HG03432 (cell line): ENCODE measurements at regions not wholly inside any gene's neighbourhood (a gene's known extent, or its start where the extent isn't known, plus 50 kb on each side); places are given as distances from the start of the nearest gene placed in this dataset.
"Not testable (repeated sequence)": the region's sequence is repeated elsewhere in the genome, so short reads cannot be mapped to it uniquely, and the experiment has no call there.

ENCODE experiments used
- ATAC-seq: cut with Tn5 transposase; IDR thresholded peaks from one replicate; pipeline ENCODE4 v1.9.1; 2021; ENCODE audit warnings: mild to moderate bottlenecking, moderate library complexity; ENCODE audit not compliant: unreplicated experiment

DNA sequence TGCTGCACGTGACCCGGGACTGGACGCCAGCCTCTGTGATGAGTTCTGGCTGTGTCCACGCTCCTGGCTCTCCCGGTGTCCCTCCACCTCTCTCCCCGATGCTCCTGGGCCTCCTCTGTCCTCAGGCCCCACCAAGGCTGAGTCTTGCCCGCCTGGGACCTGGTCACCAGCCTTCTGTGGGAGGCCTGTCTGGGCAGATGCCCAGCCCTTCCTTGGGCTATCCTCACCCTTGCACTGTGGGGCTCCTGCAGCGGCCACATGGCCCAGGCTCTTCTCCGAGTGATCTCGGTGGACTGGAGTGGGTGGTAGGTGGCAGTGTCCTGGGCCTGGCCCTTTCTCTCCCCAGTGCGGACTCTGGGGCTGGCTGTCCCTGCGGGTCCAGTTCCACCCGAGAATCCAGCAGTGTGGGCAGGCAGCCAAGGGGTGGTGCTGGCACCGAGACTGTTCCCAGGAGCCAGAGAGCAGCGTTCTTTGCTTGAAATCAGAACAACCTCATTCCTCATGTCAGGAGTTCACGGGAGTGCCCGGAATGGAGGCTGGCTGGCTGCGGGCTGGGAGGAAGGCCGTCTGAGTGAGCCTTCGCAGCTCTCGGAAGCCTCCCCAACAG is 94.6 kb downstream of the TMEM121 start:
- ATAC-seq: not testable (repeated sequence)

DNA sequence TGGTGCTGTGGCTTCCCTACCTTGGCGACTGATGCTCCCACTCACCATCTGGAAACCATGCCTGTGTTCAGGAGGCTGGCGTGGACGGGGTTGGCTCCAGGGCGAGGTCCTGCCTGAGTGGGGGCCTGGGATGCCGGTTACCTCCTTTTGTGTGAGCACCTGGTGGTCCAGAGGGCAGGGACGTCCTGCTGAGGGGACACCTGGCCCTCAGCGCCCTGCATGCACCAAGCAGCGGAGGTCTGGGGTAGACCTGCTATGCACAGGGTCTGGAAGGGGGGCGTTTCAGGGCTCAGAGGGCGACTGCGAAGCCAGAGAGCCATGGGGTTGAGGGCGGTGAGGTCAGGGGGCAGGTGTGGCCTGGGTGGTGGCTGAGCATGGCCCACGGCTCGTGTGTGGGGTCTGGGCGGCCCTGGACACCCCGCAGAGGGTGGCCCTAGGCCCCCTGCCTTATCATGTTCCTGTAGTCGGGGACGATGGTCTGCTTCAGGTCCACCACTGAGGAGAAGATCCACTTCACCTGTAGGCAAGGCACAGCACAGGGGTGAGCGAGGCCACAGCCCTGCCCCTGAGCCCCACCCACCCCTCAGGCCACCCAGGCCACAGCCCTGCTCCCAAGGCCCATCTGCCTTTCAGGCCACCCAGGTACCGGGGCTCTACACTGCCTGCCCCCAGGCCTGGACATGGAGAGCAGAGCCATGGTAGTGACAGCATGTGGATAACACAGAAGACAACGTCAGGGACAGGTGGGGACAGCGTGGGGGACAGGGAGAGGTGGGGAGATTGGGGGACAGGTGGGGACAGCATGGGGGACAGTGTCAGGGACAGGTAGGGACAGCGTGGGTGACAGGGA is 95.3 kb downstream of the TMEM121 start:
- ATAC-seq: not testable (repeated sequence)

DNA sequence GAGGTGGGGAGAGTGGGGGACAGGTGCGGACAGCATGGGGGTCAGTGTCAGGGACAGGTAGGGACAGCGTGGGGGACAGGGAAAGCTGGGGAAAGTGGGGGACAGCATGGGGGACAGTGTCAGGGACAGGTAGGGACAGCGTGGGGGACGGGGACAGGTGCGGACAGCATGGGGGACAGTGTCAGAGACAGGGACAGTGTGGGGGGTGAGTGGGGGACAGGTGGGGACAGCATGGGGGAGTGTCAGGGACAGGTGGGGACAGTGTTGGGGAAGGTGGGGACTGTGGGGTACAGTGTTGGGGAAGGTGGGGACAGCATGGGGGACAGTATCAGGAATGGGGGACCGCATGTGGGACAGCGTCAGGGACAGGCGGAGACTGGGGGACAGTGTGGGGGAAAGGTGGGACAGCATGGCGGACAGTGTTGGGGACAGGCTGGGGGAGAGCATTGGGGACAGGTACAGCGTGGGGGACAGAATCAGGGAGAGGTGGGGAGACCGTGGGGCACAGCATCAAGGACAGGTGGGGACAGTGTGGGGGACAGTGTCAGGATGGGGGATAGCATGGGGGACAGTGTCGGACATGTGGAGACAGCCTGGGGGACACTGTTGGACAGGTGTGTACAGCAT is 96.1 kb downstream of the TMEM121 start:
- ATAC-seq: no peak

DNA sequence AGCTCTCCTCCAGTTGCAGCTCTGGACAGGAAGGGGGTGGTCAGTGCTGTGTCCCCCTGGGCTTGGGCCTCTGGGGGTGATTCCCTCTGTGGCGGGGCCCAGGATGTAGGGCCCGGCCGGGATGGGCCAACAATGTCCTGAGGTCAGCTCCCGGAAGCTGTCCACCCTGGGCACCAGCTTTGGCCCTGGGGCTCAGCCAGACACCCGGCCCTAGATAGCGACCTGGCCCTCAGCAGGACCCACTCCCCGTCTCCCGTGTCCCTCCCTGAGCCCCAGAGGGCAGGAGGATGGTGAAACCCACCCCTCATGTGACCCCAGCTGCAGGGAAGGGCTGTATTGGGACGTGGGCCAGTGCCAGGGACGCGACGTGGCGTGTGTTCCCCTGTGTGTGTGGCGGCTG is 96.8 kb downstream of the TMEM121 start:
- ATAC-seq: not testable (repeated sequence)

DNA sequence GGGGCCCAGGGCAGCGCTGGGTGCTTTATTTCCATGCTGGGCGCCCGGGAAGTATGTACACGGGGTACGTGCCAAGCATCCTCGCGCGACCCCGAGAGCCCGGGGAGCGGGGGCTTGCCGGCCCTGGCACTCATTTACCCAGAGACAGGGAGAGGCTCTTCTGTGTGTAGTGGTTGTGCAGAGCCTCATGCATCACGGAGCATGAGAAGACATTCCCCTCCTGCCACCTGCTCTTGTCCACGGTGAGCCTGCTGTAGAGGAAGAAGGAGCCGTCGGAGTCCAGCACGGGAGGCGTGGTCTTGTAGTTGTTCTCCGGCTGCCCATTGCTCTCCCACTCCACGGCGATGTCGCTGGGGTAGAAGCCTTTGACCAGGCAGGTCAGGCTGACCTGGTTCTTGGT is 98.0 kb downstream of the TMEM121 start:
- not testable (repeated sequence) for ATAC-seq

DNA sequence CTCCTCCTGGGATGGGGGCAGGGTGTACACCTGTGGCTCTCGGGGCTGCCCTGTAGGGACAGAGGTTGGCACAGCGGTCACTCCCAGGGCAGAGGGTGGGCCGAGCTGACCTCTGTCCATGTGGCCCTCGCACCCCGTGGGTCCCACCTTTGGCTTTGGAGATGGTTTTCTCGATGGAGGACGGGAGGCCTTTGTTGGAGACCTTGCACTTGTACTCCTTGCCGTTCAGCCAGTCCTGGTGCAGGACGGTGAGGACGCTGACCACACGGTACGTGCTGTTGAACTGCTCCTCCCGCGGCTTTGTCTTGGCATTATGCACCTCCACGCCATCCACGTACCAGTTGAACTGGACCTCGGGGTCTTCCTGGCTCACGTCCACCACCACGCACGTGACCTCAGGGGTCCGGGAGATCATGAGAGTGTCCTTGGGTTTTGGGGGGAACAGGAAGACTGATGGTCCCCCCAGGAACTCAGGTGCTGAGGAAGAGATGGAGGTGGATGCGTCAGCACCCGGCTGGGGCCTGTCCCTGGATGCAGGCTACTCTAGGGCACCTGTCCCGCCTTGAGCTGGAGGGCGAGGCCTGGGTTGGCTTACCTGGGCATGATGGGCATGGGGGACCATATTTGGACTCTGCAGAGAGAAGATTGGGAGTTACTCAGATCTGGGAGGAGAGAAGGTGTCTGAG is 98.5 kb downstream of the TMEM121 start:
- not testable (repeated sequence) for ATAC-seq

DNA sequence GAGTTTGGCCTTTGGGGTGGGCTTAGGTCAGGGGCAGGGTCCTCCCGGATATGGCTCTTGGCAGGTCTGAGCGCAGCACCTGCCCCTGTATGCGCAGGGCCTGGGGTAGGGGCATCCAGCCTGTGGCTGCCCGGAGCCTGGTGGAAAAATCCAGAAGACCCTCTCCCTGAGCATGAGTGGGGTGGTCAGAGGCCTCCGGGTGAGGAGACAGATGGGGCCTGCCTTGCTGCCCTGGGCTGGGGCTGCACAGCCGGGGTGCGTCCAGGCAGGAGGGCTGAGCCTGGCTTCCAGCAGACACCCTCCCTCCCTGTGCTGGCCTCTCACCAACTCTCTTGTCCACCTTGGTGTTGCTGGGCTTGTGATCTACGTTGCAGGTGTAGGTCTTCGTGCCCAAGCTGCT is 99.1 kb downstream of the TMEM121 start:
- ATAC-seq: not testable (repeated sequence)

DNA sequence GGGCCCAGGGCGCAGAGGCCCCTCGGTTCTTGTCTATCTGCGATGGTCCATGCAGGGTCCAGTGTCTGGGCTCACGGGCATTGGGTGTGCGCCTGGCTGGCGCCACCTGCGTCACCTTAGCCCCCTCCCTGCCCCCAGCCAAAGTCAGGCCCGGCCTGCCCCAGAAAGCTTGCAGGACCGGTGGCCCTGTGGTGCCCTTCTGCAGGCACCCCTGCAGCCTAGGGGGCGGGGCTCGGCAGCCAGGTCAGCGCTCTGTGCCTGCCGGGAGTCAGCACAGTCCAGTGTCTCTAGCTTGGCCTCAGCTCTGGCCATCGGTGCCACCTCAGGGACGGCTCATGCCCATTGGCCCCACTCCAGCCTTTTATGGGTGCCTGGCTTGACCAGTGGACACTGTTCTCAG is 99.7 kb downstream of the TMEM121 start:
- not testable (repeated sequence) for ATAC-seq

DNA sequence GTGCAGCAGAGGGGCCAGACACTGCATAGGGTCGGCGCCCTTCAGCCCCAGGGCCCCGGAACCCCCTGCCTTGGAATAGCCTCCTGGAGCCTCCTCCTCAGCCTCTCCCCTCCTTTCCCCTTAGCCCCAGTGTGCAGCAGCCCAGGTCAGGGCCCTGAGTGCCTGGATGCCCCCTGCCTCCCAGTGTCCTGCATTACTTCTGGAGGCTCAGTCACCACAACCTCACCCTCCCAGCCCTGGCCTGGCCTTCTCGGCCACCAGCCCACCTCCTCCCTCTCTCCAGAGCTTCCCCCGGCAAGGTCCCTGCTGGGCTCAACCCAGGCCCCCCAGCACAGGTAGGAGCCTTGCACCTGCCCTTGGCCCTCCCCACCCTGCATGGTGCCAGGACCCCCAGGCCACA is 100.3 kb downstream of the TMEM121 start:
- ATAC-seq: not testable (repeated sequence)

DNA sequence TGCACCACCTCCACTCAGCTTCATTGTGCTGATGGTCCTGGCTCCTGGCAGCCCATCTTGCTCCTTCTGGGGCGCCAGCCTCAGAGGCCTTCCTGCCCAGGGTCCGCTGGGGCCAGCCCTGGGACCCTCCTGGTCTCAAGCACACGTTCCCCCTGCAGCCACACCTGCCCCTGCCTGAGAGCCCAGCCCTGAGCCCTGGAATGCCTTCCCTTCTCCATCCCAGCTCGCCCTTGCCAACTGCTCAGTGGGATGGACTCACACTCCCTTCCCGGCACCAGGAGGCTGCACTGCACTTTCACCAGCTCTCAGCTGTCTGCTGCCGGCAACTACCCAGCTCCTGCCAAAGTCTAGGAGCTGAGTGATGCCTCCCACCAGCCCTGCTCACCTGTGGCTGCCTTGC is 100.9 kb downstream of the TMEM121 start:
- ATAC-seq: not testable (repeated sequence)

DNA sequence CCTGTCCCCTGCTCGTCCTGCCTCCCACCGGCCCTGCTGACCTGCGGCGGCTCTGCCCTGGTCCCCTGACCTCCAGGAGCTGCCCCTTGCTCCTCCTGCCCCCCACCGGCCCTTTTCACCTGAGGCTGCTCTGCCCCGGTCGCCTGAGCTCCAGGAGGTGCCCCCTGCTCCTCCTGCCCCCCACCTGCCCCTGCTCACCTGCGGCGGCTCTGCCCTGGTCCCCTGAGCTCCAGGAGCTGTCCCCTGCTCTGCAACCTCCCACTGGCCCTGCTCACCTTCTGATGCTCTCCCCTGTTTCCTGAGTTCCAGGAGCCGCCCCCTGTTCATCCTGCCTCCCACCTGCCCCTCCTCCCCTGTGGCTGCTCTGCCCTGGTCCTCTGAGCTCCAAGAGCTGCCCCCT is 101.3 kb downstream of the TMEM121 start:
- ATAC-seq: no peak

DNA sequence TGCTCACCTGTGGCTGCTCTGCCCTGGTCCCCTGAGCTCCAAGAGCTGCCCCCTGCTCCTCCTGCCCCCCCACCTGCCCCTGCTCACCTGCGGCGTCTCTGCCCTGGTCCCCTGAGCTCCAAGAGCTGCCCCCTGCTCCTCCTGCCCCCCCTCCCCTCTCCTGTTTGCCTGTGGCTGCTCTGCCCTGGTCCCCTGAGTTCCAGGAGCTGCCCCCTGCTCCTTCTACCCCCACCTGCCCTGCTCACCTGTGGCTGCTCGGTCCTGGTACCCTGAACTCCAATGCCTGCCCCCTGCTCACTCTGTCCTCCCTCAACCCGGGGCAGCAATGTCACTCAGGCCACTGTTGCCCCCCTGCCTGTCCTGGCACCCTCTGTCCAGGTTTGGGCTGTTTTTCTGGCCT is 101.7 kb downstream of the TMEM121 start:
- ATAC-seq: not testable (repeated sequence)

DNA sequence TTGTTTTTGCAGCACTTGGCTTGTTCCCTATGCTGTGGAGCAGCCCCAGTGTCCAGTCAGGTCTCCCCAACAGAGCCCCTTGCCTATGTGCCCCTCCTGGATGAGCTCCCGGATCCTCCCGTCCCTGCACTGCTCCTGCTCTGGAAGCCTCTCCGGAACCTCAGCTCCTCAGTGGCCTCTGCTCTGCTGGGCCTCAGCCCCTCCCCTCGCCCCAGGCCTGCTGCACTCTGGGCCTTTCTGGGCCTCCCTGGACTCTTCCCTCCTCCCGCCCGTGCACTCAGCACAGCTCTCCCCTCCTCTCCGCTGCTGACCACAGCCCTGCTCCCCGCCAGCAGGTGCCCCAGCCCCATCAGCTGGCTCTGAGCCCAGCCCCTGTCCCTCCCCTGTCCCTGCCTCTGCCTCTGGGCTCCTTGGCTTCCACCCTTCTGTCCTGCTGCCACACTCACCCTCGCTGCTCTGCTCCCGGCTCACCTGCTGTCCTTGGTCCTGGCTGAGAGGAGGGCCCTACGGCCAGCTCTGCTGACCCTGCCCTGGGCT is 102.2 kb downstream of the TMEM121 start:
- ATAC-seq: not testable (repeated sequence)

DNA sequence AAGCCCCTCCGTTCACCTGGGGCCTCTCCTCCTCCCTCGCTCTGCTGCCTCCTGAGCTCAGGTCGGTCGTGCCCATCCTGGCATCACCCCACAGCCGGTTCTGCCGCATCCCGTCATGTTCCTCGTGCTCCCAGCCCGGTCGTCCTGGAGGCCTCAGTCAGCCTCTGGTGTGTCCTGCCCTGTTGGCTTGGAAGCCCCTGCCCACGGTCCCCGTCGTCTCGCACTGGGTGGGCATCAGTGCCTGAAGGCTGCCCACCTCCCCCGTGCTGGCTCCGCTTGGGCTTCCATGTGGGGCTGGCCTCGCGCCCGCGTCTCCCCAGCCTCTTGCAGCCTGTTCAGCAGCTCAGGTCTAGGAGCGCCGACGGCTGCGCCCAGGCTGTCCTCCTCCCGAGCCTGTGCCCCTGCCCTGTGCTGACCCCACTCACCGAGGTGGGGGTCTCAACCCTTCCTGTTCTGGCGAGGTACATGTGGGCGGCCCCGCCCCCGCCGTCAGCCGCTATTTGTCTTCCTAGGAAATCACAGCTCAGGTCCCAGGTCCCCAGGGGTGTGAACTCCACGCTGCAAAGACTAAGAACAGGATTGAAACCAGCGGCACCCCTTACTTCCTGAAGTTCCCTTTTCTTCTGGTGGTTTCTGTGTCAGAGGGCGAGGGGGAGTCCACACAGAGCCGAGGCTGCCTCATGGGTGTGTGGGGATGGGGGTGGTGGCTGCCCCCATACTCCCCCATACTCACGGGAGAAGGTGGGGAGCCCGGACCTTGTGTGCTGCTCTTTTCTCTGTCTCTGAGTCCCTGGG is 102.9 kb downstream of the TMEM121 start:
- ATAC-seq: not testable (repeated sequence)

DNA sequence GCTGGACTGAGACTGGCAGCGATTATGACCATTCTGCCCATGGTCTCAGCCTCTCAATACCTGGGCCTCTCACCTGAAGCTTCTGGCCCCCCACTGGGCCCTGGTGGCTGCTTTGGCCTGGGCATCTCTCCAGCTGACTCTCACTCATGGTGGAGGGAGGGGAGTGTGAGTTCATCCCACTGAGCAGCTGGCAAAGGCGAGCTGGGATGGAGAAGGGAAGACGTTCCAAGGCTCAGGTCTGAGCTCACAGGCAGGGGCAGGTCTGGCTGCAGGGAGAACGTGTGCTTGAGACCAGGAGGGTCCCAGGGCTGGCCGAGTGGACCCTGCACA is 103.5 kb downstream of the TMEM121 start:
- ATAC-seq: no peak

DNA sequence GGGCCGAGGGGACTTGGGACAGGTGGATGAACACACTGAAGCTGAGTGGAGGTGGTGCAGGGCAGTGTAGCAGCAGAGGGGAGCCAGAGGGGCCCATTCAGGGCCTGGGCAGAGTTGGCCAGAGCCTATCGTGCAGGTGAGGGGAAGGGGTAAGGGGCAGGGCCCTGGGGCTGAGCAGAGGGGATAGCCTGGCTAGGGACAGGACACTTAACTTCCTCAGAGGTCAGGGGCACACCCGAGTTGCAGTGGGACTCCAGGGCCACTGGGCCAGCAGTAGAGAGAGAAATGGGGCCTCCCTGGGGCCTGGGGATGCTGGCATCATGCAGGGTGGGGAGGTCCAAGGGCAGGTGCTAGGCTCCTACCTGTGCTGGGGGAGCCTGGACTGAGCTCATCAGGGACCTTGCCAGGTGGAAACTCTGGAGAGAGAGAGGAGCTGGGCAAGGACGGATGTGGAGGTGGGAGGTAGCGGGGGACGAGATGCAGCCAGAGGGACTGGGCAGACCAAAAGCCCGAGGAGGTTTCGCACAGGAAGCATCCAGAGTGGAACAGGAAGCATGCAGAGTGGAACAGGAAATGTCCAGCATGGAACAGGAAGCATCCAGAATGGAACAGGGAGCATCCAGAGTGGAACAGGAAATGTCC is 104.0 kb downstream of the TMEM121 start:
- ATAC-seq: not testable (repeated sequence)

DNA sequence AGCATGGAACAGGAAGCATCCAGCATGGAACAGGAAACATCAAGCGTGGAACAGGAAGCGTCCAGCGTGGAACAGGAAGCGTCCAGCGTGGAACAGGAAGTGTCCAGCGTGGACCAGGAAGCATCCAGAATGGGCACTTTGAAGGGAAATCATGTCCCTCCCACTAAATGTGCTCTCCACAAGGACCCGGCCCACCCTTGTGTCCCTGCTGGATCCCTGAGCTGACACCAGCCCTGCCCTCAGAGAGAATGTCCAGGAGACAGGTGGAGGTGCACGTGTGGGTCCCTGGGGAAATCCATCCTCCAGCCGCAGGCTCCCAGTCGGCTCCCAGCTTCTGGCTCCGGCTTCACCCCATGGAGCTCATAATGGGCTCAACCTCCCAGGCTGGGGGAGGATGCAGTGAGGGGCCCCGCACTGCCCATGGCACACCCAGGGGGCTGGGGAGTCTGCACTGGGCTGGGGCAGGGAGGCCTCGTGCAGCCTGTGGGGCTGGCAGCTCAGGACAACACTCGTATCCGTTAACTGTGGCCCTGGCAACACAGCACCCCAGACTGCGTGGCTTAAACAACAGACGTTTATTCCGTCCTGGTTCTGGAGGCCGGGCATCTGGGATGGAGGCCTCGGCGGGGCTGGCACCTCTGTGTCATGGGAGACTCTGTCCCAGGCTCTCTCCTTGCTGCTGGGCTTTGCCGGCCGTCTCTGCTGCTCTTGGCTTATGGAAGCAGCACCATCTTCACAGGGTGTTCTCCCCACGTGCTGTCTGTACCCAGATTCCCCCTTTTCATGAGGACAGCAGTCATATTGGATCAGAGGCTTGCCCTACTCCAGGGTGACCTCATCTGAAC is 104.8 kb downstream of the TMEM121 start:
- not testable (repeated sequence) for ATAC-seq

DNA sequence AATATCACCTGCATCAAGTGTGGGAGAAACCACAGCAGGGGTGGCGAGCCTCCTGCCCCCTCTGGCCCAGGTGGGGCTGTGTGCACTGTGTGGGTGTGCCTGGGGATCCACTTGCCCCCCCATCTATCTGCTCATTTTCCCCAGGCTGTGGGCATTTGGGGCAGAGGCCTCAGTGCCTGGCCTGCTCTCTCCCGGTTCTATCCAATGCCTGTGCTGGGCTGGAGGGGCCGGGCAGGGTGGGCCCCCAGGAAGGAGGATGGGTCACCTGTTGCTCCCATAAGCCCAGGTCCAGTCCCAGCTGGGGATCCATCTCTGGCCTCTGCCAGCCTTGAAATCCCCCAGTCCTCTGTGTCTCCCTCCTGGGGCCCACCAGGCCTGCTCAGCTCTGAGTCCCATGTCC is 105.6 kb downstream of the TMEM121 start:
- no peak for ATAC-seq

DNA sequence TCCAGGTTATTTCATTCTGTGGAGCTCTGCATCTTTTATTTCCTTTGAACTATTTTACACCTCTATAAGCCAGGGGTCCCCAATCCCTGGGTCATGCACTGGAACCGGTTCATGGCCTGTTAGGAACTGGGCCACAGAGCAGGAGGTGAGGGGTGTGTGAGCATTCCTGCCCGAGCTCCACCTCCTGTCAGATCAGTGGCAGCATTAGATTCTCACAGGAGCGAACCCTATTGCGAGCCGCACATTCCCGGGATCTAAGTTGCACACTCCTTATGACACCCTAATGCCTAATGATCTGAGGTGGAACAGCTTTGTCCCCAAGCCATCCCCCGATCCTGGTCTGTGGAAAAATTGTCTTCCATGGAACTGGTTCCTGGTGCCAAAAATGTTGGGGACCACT is 107.2 kb downstream of the TMEM121 start:
- not testable (repeated sequence) for ATAC-seq
